ENCODE measurements at regions not wholly inside any gene's neighbourhood (a gene's known extent, or its start where the extent isn't known, plus 50 kb on each side); places are given as distances from the start of the nearest gene placed in this dataset.

DNA sequence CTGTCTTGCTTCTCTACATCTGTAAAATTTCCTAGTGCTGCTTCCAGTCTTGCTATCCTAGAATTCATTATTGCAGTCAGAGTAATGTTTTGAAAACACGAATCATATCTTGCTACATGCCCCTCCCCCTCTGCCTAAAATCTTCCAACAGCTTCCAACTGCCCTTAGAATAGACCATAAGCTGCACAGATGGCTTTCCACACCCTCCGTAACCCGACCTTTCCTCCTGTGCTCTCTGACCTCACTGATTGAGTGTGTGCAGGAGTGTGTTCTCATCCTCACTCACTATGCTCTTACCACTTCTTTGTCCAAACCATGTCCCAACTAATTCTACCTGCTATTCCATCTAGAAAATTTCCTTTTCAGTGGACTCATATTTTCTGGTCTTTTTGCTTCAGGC lies 121.2 kb upstream of the ANKRD1 start:
- TF ChIP-seq EZH2phosphoT487 (IDR thresholded peaks at IDR 0.05; ENCODE audit: borderline replicate concordance), result no peak
- TF ChIP-seq, protein P1, sequence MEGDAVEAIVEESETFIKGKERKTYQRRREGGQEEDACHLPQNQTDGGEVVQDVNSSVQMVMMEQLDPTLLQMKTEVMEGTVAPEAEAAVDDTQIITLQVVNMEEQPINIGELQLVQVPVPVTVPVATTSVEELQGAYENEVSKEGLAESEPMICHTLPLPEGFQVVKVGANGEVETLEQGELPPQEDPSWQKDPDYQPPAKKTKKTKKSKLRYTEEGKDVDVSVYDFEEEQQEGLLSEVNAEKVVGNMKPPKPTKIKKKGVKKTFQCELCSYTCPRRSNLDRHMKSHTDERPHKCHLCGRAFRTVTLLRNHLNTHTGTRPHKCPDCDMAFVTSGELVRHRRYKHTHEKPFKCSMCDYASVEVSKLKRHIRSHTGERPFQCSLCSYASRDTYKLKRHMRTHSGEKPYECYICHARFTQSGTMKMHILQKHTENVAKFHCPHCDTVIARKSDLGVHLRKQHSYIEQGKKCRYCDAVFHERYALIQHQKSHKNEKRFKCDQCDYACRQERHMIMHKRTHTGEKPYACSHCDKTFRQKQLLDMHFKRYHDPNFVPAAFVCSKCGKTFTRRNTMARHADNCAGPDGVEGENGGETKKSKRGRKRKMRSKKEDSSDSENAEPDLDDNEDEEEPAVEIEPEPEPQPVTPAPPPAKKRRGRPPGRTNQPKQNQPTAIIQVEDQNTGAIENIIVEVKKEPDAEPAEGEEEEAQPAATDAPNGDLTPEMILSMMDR (conservative IDR thresholded peaks at IDR 0.05; ENCODE audit: low read length), result no peak
- no peak overlapping the region for H3K9ac ChIP-seq (ENCODE audit: low read depth, low read length, poor library complexity, severe bottlenecking)
- H3K27me3 ChIP-seq (ENCODE audit: insufficient read depth, low read length, poor library complexity, severe bottlenecking), result peaks cover 2% of the 10 kb centered on the region
- no peaks in the 10 kb centered on the region for H4K20me1 ChIP-seq (ENCODE audit: insufficient read depth, low read length, poor library complexity, severe bottlenecking)
- no peaks in the 10 kb centered on the region for H3K9me2 ChIP-seq (replicated peaks; ENCODE audit: low read depth, low read length)
- no peaks in the 10 kb centered on the region for H3K9me3 ChIP-seq (ENCODE audit: insufficient read depth, low read depth, low read length)
- no peaks in the 10 kb centered on the region for H3K4me1 ChIP-seq (ENCODE audit: insufficient read depth, low read length, poor library complexity, severe bottlenecking)
- no peaks in the 10 kb centered on the region for H3K79me2 ChIP-seq (ENCODE audit: insufficient read depth, low read length)
- H2AFZ ChIP-seq (ENCODE audit: low read length), result no peak overlapping the region
- H3K4me3 ChIP-seq (ENCODE audit: low read length, poor library complexity, severe bottlenecking), result no peak overlapping the region
- H3K4me2 ChIP-seq (ENCODE audit: low read depth, low read length, poor library complexity, severe bottlenecking), result no peak overlapping the region
- H3K36me3 ChIP-seq (ENCODE audit: insufficient read depth, low read length), result no peaks in the 10 kb centered on the region
- no peaks in the 10 kb centered on the region for H3F3A ChIP-seq (ENCODE audit: low read depth)

DNA sequence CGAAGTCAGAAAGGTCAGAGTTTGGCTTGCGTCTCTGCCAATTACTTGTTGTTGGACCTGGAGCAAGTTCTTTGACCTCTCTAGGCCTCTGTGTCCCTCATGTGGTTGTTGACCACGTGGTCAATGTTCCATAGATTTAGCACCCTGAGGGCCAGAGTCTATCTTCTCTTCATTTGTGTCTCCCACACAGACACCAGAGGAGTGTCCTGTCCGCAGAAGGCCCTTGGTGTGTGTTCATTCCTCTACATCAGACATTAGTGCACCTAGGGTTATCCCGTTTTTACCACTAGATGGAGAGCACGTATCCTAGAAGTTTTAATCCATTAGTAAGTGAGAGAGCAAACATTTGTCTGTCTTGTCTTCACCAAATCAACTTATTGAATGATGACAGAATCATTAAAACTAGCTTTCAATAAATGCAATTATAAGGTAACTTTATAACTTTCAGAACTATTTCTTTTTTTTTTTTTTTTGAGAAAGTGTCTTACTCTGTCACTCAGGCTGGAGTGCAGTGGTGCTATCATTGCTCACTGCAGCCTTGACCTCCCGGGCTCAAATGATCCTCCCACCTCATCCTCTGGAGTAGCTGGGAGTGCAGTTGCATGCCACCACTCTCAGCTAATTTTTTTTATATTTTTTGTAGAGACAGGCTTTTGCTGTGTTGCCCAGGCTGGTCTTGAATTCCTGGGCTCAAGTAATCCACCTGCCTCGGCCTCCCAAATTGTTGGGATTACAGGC lies 122.5 kb upstream of the ANKRD1 start:
- TF ChIP-seq, protein P1 (conservative IDR thresholded peaks at IDR 0.05; ENCODE audit: low read length), result peak; percentile 65
- TF ChIP-seq EZH2phosphoT487 (IDR thresholded peaks at IDR 0.05; ENCODE audit: borderline replicate concordance), result no peak
- Histone ChIP-seq H3K36me3 (ENCODE audit: insufficient read depth, low read length) (no peaks in the 10 kb centered on the region), H3K79me2 (ENCODE audit: insufficient read depth, low read length) (no peaks in the 10 kb centered on the region), H3K9me3 (ENCODE audit: insufficient read depth, low read depth, low read length) (no peaks in the 10 kb centered on the region), H4K20me1 (ENCODE audit: insufficient read depth, low read length, poor library complexity, severe bottlenecking) (no peaks in the 10 kb centered on the region), H3K4me1 (ENCODE audit: insufficient read depth, low read length, poor library complexity, severe bottlenecking) (no peaks in the 10 kb centered on the region), H3K27me3 (ENCODE audit: insufficient read depth, low read length, poor library complexity, severe bottlenecking) (no peaks in the 10 kb centered on the region), H3K4me3 (ENCODE audit: low read length, poor library complexity, severe bottlenecking) (no peak overlapping the region), H3F3A (ENCODE audit: low read depth) (no peaks in the 10 kb centered on the region), H3K4me2 (ENCODE audit: low read depth, low read length, poor library complexity, severe bottlenecking) (no peak overlapping the region), H2AFZ (ENCODE audit: low read length) (no peak overlapping the region), H3K9me2 (replicated peaks; ENCODE audit: low read depth, low read length) (no peaks in the 10 kb centered on the region), H3K9ac (ENCODE audit: low read depth, low read length, poor library complexity, severe bottlenecking) (no peak overlapping the region)

GRCh38 chr10:91046869-91047268 lies 126.0 kb upstream of the ANKRD1 start:
- no peaks in the 10 kb centered on the region for H3K4me1 ChIP-seq (ENCODE audit: insufficient read depth, low read length, poor library complexity, severe bottlenecking)
- H3K9me2 ChIP-seq (replicated peaks; ENCODE audit: low read depth, low read length), result no peaks in the 10 kb centered on the region
- no peak for TF ChIP-seq EZH2phosphoT487 (IDR thresholded peaks at IDR 0.05; ENCODE audit: borderline replicate concordance)
- H3K9ac ChIP-seq (ENCODE audit: low read depth, low read length, poor library complexity, severe bottlenecking), result no peak overlapping the region
- H3K36me3 ChIP-seq (ENCODE audit: insufficient read depth, low read length), result no peaks in the 10 kb centered on the region
- H2AFZ ChIP-seq (ENCODE audit: low read length), result no peak overlapping the region
- no peaks in the 10 kb centered on the region for H4K20me1 ChIP-seq (ENCODE audit: insufficient read depth, low read length, poor library complexity, severe bottlenecking)
- no peaks in the 10 kb centered on the region for H3K79me2 ChIP-seq (ENCODE audit: insufficient read depth, low read length)
- H3K9me3 ChIP-seq (ENCODE audit: insufficient read depth, low read depth, low read length), result no peaks in the 10 kb centered on the region
- no peaks in the 10 kb centered on the region for H3F3A ChIP-seq (ENCODE audit: low read depth)
- H3K27me3 ChIP-seq (ENCODE audit: insufficient read depth, low read length, poor library complexity, severe bottlenecking), result no peaks in the 10 kb centered on the region
- H3K4me2 ChIP-seq (ENCODE audit: low read depth, low read length, poor library complexity, severe bottlenecking), result no peak overlapping the region
- H3K4me3 ChIP-seq (ENCODE audit: low read length, poor library complexity, severe bottlenecking), result no peak overlapping the region

DNA sequence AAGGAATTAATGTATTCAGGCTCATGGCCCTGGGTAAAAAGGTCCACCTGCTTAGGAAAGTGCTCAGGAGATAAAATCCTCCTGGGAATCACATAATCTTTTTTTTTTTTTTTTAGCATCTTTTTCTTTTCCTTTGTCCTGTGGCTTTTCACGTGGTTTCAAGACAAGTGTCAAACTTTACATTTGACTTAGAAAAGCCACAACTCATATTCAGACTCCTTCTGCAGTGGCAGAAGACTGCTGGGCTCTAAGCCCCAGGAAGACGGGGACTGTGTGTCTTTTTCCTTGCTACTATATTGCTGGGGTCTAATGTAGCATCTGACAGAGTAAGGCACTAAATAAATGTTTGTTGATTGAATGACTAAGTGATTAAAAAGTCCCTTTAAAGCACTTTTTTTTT lies 127.5 kb upstream of the ANKRD1 start:
- H3K9me2 ChIP-seq (replicated peaks; ENCODE audit: low read depth, low read length), result no peaks in the 10 kb centered on the region
- H3K9me3 ChIP-seq (ENCODE audit: insufficient read depth, low read depth, low read length), result no peaks in the 10 kb centered on the region
- no peaks in the 10 kb centered on the region for H3K4me1 ChIP-seq (ENCODE audit: insufficient read depth, low read length, poor library complexity, severe bottlenecking)
- no peaks in the 10 kb centered on the region for H3K27me3 ChIP-seq (ENCODE audit: insufficient read depth, low read length, poor library complexity, severe bottlenecking)
- H3K4me2 ChIP-seq (ENCODE audit: low read depth, low read length, poor library complexity, severe bottlenecking), result no peak overlapping the region
- no peak overlapping the region for H3K9ac ChIP-seq (ENCODE audit: low read depth, low read length, poor library complexity, severe bottlenecking)
- H4K20me1 ChIP-seq (ENCODE audit: insufficient read depth, low read length, poor library complexity, severe bottlenecking), result no peaks in the 10 kb centered on the region
- H2AFZ ChIP-seq (ENCODE audit: low read length), result no peak overlapping the region
- H3K79me2 ChIP-seq (ENCODE audit: insufficient read depth, low read length), result no peaks in the 10 kb centered on the region
- no peaks in the 10 kb centered on the region for H3F3A ChIP-seq (ENCODE audit: low read depth)
- H3K36me3 ChIP-seq (ENCODE audit: insufficient read depth, low read length), result no peaks in the 10 kb centered on the region
- H3K4me3 ChIP-seq (ENCODE audit: low read length, poor library complexity, severe bottlenecking), result no peak overlapping the region
- no peak for TF ChIP-seq EZH2phosphoT487 (IDR thresholded peaks at IDR 0.05; ENCODE audit: borderline replicate concordance)
- TF ChIP-seq, protein P1 (conservative IDR thresholded peaks at IDR 0.05; ENCODE audit: low read length), result no peak

Data from Loucy (cell line).